ENCODE measurements at regions not wholly inside any gene's neighbourhood (a gene's known extent, or its start where the extent isn't known, plus 50 kb on each side); places are given as distances from the start of the nearest gene placed in this dataset.

DNA sequence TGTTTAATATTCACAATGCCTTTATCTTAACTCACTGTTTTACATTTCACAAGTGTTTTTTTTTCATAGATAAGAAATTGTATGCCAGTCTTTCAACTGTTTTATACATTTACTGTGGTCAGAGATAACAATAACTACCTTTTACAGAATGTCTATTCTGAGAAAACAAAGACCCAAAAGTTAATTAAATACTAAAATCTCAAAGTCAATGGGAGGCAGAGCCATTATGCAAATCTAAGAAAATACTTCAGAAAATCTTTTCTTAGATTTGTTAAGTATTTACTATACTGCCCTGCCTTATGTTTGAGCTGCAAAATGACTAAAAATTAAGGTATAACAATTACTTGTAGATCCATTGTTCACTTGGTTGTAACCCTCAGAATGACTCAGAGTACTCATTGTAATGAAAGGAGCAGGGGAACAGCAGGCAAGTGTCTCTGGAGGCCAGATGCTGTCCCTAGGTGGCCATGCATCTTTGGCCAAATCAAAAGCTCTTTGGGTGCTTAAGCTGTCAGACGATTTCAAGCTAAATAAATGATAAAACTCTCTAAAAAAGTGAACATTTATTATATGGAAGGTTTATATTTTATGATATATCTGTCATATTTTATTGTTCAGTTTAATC is 770.1 kb upstream of the PCDH20 start:
- TF ChIP-seq, protein P1, sequence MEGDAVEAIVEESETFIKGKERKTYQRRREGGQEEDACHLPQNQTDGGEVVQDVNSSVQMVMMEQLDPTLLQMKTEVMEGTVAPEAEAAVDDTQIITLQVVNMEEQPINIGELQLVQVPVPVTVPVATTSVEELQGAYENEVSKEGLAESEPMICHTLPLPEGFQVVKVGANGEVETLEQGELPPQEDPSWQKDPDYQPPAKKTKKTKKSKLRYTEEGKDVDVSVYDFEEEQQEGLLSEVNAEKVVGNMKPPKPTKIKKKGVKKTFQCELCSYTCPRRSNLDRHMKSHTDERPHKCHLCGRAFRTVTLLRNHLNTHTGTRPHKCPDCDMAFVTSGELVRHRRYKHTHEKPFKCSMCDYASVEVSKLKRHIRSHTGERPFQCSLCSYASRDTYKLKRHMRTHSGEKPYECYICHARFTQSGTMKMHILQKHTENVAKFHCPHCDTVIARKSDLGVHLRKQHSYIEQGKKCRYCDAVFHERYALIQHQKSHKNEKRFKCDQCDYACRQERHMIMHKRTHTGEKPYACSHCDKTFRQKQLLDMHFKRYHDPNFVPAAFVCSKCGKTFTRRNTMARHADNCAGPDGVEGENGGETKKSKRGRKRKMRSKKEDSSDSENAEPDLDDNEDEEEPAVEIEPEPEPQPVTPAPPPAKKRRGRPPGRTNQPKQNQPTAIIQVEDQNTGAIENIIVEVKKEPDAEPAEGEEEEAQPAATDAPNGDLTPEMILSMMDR (IDR thresholded peaks at IDR 0.05; ENCODE audit: insufficient read depth, low read length, missing control alignments): no peak
- ChIA-PET CTCF (no interaction called here), POLR2A (no interaction called here)
- DNase-seq (ENCODE audit: low read depth, low spot score): no peak
- no peak overlapping the region for H3K4me3 ChIP-seq (ENCODE audit: low read depth, low read length)

DNA sequence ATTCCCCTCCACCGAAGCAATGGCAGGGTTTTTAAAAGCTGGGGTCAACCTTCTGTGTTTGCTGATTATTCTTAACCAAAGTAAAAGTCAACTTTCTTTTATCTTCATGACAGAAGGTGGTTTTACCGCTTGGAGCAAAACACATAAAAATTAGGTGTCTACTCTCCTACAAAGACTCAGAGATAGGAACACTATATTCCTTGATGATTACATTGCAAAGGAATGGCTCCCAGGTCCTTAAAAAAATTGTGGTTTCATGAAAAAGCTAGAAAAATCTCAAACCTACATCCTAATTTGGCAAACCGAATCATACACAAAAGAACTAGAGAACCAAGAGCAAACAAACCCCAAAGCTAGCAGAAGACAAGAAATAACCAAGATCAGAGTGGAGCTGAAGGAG is 760.4 kb upstream of the PCDH20 start:
- ChIA-PET POLR2A (no interaction called here), CTCF (no interaction called here)
- TF ChIP-seq, protein P1 (IDR thresholded peaks at IDR 0.05; ENCODE audit: insufficient read depth, low read length, missing control alignments): no peak
- no peak for DNase-seq (ENCODE audit: low read depth, low spot score)
- H3K4me3 ChIP-seq (ENCODE audit: low read depth, low read length): no peak overlapping the region

DNA sequence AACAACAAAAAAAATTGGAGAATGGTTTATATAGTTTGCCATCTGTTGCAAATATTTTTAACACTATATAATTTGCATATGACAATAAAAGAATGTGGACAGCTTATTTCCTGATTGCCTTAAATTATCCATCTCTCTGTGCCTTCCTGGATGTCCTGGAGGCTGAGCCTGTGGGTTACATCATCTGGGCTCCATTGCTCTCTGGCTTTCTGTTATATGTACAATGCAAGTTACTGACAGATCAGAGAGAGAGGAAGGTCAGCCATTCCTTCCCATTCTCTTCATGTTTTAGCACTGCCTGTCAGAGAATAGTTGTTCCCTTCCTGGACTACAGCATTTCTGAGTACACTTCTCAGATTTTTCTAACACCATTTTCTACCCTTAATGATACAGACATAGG is 758.3 kb upstream of the PCDH20 start:
- ChIA-PET CTCF (no interaction called here), POLR2A (no interaction called here)
- TF ChIP-seq, protein P1 (IDR thresholded peaks at IDR 0.05; ENCODE audit: insufficient read depth, low read length, missing control alignments): no peak
- DNase-seq (ENCODE audit: low read depth, low spot score): no peak
- H3K4me3 ChIP-seq (ENCODE audit: low read depth, low read length): no peak overlapping the region

DNA sequence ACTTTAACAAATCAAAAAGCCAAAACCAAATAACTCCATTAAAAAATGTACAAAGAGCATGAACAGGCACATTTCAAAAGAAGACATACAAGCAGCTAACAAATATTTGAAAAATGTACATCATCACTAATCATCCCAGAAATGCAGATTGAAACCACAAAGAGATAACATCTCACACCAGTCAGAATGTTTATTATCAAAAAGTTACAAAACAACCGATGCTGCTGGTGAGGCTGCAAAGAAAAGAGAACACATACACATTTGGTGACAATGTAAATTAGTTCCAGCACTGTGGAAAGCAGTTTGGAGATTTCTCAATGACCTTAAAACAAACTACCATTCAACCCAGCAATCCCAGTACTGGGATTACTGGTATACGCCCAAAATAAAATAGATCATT is 756.0 kb upstream of the PCDH20 start:
- H3K4me3 ChIP-seq (ENCODE audit: low read depth, low read length): no peak overlapping the region
- POLR2A ChIA-PET: no interaction called here
- CTCF ChIA-PET: no interaction called here
- TF ChIP-seq, protein P1 (IDR thresholded peaks at IDR 0.05; ENCODE audit: insufficient read depth, low read length, missing control alignments): no peak
- DNase-seq (ENCODE audit: low read depth, low spot score): no peak

DNA sequence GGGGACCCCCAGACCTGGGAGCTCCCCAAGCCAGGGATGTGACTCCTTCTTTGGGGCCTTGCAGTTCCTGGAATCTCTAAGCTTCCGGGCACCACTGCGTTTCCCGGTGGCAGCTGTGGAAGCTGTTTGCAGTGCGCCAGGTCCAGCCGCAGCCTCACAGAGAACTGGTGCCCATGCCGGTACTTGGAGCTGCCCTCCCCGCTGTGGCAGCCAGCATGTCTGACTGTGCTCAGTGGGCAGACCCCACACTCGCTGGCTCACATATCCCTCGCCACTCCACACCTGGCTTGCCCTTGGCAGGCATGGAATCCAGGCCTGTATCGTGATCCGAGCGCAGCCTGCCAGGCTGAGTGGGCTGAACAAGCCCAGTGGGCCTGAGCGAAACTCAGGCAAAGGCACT is 753.2 kb upstream of the PCDH20 start:
- no peak overlapping the region for H3K4me3 ChIP-seq (ENCODE audit: low read depth, low read length)
- DNase-seq (ENCODE audit: low read depth, low spot score): no peak
- CTCF ChIA-PET: no interaction called here
- TF ChIP-seq, protein P1 (IDR thresholded peaks at IDR 0.05; ENCODE audit: insufficient read depth, low read length, missing control alignments): no peak
- POLR2A ChIA-PET: no interaction called here

DNA sequence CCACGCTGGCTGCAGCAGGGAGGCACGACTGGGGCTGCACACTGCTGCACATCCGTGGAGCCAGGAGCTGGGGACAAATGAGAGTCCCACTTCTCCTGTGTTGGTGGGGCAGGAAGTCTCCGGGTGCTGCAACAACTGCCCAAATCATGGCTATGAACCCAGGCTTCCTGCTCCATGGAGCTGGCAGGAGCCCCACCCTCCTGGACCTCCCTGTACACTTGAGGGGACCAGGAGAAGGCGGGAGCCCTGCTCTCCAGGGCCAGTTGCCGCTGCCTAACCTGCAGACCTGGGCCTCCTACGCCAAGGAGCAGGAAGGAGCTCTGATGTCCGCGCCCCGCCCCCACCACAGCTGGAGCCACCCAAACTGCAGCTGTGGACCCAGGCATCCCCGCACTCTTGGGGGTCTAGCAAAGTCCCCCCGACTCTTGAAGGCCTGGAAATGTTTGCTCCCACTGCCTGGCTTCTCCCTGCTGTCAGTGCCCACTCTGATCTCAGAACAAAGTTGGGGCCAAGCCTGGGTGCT is 752.1 kb upstream of the PCDH20 start:
- DNase-seq (ENCODE audit: low read depth, low spot score): no peak
- POLR2A ChIA-PET: no interaction called here
- TF ChIP-seq, protein P1 (IDR thresholded peaks at IDR 0.05; ENCODE audit: insufficient read depth, low read length, missing control alignments): no peak
- CTCF ChIA-PET: no interaction called here
- H3K4me3 ChIP-seq (ENCODE audit: low read depth, low read length): no peak overlapping the region
